OCI-LY3 (cell line): ENCODE measurements at regions not wholly inside any gene's neighbourhood (a gene's known extent, or its start where the extent isn't known, plus 50 kb on each side); places are given as distances from the start of the nearest gene placed in this dataset.
"Not testable (repeated sequence)": the region's sequence is repeated elsewhere in the genome, so short reads cannot be mapped to it uniquely, and the experiment has no call there.

Experiments
- CTCF ChIP-seq: fragments of 200-600, 300-600 bp; sonication (generic); IDR thresholded peaks from 2 replicates; pipeline ENCODE4 v1.5.1; 2014; ENCODE audit warnings: antibody characterized with exemption, low read length, low read depth
- EZH2phosphoT487 ChIP-seq: fragments of 200-600 bp; shearing (Covaris generic); IDR thresholded peaks from 2 replicates; pipeline ENCODE4 v1.6.1; 2018; ENCODE audit warnings: antibody characterized with exemption, mixed run types, low read depth

- not testable (repeated sequence) for TF ChIP-seq CTCF, EZH2phosphoT487
These were observed 328.0 kb upstream of the COX7C start for GRCh38 chr5:86289786-86290185.
